ENCODE measurements at regions not wholly inside any gene's neighbourhood (a gene's known extent, or its start where the extent isn't known, plus 50 kb on each side); places are given as distances from the start of the nearest gene placed in this dataset.
"Not testable (repeated sequence)": the region's sequence is repeated elsewhere in the genome, so short reads cannot be mapped to it uniquely, and the experiment has no call there.

DNA sequence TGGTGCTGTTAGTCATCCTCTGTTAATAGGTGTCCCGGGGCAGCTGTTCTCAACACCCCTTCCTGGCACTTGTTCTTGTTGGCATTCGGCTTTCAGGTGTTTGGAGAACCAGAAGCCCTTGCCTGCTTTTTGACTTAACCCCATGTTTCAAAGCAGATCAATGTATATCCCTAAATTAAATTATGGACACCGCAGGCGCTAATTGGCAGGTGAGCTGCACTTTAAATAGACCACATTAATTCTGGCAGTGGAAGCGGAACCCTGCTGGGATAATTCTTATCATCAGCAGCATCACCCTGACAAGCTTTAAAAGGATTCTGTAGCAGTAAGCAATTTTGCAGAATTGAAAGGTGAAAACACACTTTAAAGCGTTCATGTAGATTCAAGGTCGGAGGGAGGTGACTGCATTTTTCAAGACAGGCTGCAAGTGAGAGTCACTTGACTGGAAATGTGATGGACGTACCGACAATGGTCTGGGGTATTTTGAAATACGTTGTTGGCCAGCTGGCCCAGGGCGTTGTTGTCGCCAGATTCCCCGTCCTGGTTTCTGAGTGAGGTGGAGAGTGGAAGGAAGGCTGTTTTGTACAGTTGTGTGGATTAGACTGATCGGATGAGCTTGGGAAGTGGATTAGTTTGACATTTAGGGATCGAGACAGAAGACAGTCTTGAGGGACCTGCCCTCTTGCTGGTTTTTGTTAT is 55.1 kb downstream of the NPIPB11 start:
- TF ChIP-seq FOXP2 (optimal IDR thresholded peaks at IDR 0.05; ENCODE audit: control extremely low read depth, extremely low read length, insufficient read depth); EZH2 (IDR thresholded peaks at IDR 0.05); POLR2AphosphoS5 (IDR thresholded peaks at IDR 0.05; ENCODE audit: borderline replicate concordance, low read depth, low read length): not testable (repeated sequence)
